Fibroblast of lung (primary cell): ENCODE measurements at regions not wholly inside any gene's neighbourhood (a gene's known extent, or its start where the extent isn't known, plus 50 kb on each side); places are given as distances from the start of the nearest gene placed in this dataset.

Source experiments
- EZH2 ChIP-seq: IDR thresholded peaks from 2 replicates; pipeline ENCODE4 v1.5.1; 2012; ENCODE audit warnings: low read length, control low read depth, mild to moderate bottlenecking; ENCODE audit errors: missing control alignments
- TF ChIP-seq, protein P1 (sequence below), 2 donors: IDR thresholded peaks in 1 of 2; conservative IDR thresholded peaks in 1 of 2; 1 replicate in 1 of 2; 2 replicates in 1 of 2; pipeline ENCODE4 v1.5.1; 2011 to 2012; ENCODE audit warnings: low read length in 2 of 2, control low read depth in 1 of 2, inconsistent platforms in 1 of 2, low read depth in 1 of 2, mild to moderate bottlenecking in 1 of 2

DNA sequence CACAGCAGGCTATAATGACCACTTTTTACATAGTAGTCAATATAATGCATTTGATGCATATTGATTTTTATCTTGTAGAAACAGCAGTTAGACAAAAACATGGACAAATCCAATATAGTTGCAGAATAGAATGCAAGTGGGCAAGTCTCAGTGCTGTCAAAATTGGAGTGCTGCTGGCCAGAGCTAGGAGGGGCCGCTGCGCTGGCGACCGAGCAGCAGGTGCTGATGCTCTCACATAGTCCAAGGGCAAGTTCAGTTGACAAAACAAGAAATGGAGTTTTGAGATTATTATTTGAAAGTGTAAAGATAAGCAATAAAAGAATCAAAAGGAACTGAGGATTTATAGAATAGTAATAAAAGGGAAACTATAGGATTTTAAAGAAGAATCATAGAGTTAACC lies 60.6 kb upstream of the CDK20 start:
- no peak for TF ChIP-seq EZH2
- TF ChIP-seq, protein P1, sequence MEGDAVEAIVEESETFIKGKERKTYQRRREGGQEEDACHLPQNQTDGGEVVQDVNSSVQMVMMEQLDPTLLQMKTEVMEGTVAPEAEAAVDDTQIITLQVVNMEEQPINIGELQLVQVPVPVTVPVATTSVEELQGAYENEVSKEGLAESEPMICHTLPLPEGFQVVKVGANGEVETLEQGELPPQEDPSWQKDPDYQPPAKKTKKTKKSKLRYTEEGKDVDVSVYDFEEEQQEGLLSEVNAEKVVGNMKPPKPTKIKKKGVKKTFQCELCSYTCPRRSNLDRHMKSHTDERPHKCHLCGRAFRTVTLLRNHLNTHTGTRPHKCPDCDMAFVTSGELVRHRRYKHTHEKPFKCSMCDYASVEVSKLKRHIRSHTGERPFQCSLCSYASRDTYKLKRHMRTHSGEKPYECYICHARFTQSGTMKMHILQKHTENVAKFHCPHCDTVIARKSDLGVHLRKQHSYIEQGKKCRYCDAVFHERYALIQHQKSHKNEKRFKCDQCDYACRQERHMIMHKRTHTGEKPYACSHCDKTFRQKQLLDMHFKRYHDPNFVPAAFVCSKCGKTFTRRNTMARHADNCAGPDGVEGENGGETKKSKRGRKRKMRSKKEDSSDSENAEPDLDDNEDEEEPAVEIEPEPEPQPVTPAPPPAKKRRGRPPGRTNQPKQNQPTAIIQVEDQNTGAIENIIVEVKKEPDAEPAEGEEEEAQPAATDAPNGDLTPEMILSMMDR (conservative IDR thresholded peaks at IDR 0.05 in 1 of 2, IDR thresholded peaks at IDR 0.05 in 1 of 2; ENCODE audit: low read depth in 1 of 2, low read length in 2 of 2), result no peak
